ENCODE measurements at regions not wholly inside any gene's neighbourhood (a gene's known extent, or its start where the extent isn't known, plus 50 kb on each side); places are given as distances from the start of the nearest gene placed in this dataset.

DNA sequence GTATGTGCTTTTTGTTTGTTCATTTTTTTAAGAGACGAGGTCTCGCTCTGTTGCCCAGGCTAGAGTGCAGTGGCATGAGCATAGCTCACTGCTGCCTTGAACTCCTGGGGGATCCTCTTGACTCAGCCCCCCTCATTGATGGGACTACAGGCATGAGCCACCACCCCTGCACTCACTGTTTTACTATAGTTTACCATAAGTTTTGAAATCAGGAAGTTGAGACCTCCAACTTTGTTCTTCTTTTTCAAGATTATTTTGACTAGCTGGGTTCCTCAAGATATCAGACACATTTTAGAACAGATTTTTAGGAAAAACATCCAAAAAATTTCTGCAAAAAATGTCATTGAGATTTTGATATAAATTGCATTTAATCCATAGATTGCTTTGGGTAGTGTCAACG lies 120.4 kb upstream of the FGGY start:
- Histone ChIP-seq H3K4me2 (ENCODE audit: control insufficient read depth, extremely low read depth, insufficient read depth, low read depth, low read length) (no peak overlapping the region), H3K9ac (ENCODE audit: control insufficient read depth, extremely low read depth, insufficient read depth, low read length) (no peak overlapping the region), H3K27me3 (ENCODE audit: control insufficient read depth, extremely low read depth, insufficient read depth, low read length) (no peaks in the 10 kb centered on the region), H3K36me3 (ENCODE audit: control insufficient read depth in 2 of 2, extremely low read depth in 1 of 2, insufficient read depth in 2 of 2, low read length in 2 of 2) (no peaks in the 10 kb centered on the region), H3K4me1 (ENCODE audit: control insufficient read depth, extremely low read depth, insufficient read depth, low read length) (peaks cover 8% of the 10 kb centered on the region), H2AFZ (ENCODE audit: control insufficient read depth, low read length) (no peak overlapping the region), H3K79me2 (ENCODE audit: control insufficient read depth, insufficient read depth, low read length) (no peaks in the 10 kb centered on the region), H3K27ac (ENCODE audit: control insufficient read depth, insufficient read depth, low read length) (no peak overlapping the region), H3K4me3 (ENCODE audit: control insufficient read depth in 2 of 3, extremely low read depth in 1 of 3, insufficient read depth in 2 of 3, low read depth in 1 of 3, low read length in 3 of 3) (no peak overlapping the region), H3K9me1 (ENCODE audit: control insufficient read depth, extremely low read depth, insufficient read depth, low read length) (no peaks in the 10 kb centered on the region), H3K9me3 (ENCODE audit: control insufficient read depth, low read depth, low read length) (no peaks in the 10 kb centered on the region), H4K20me1 (ENCODE audit: control insufficient read depth, extremely low read depth, insufficient read depth, low read length) (no peaks in the 10 kb centered on the region)
- no peak for FAIRE-seq
- DNase-seq (ENCODE audit: low read depth, low spot score) = no peak
- dilution Hi-C loops (cut with MboI; ENCODE audit: extremely low pct_ligation_motif_present, low sequenced_read_pairs) = no loop called here
- TF ChIP-seq, protein P1, sequence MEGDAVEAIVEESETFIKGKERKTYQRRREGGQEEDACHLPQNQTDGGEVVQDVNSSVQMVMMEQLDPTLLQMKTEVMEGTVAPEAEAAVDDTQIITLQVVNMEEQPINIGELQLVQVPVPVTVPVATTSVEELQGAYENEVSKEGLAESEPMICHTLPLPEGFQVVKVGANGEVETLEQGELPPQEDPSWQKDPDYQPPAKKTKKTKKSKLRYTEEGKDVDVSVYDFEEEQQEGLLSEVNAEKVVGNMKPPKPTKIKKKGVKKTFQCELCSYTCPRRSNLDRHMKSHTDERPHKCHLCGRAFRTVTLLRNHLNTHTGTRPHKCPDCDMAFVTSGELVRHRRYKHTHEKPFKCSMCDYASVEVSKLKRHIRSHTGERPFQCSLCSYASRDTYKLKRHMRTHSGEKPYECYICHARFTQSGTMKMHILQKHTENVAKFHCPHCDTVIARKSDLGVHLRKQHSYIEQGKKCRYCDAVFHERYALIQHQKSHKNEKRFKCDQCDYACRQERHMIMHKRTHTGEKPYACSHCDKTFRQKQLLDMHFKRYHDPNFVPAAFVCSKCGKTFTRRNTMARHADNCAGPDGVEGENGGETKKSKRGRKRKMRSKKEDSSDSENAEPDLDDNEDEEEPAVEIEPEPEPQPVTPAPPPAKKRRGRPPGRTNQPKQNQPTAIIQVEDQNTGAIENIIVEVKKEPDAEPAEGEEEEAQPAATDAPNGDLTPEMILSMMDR (optimal IDR thresholded peaks at IDR 0.05 in 1 of 3, IDR thresholded peaks at IDR 0.05 in 1 of 3, conservative IDR thresholded peaks at IDR 0.05 in 1 of 3; ENCODE audit: extremely low read depth in 1 of 3, insufficient read depth in 2 of 3, low read length in 3 of 3) = no peak
- TF ChIP-seq EZH2 (IDR thresholded peaks at IDR 0.05; ENCODE audit: low read length) = no peak

GRCh38 chr1:59177756-59178155 lies 119.1 kb upstream of the FGGY start:
- Histone ChIP-seq H3K9me1 (ENCODE audit: control insufficient read depth, extremely low read depth, insufficient read depth, low read length) (no peaks in the 10 kb centered on the region), H3K27me3 (ENCODE audit: control insufficient read depth, extremely low read depth, insufficient read depth, low read length) (no peaks in the 10 kb centered on the region), H3K36me3 (ENCODE audit: control insufficient read depth in 2 of 2, extremely low read depth in 1 of 2, insufficient read depth in 2 of 2, low read length in 2 of 2) (no peaks in the 10 kb centered on the region), H3K4me2 (ENCODE audit: control insufficient read depth, extremely low read depth, insufficient read depth, low read depth, low read length) (no peak overlapping the region), H3K9me3 (ENCODE audit: control insufficient read depth, low read depth, low read length) (no peaks in the 10 kb centered on the region), H2AFZ (ENCODE audit: control insufficient read depth, low read length) (no peak overlapping the region), H4K20me1 (ENCODE audit: control insufficient read depth, extremely low read depth, insufficient read depth, low read length) (no peaks in the 10 kb centered on the region), H3K27ac (ENCODE audit: control insufficient read depth, insufficient read depth, low read length) (no peak overlapping the region), H3K4me3 (ENCODE audit: control insufficient read depth in 2 of 3, extremely low read depth in 1 of 3, insufficient read depth in 2 of 3, low read depth in 1 of 3, low read length in 3 of 3) (no peak overlapping the region), H3K4me1 (ENCODE audit: control insufficient read depth, extremely low read depth, insufficient read depth, low read length) (peaks cover 8% of the 10 kb centered on the region), H3K9ac (ENCODE audit: control insufficient read depth, extremely low read depth, insufficient read depth, low read length) (no peak overlapping the region), H3K79me2 (ENCODE audit: control insufficient read depth, insufficient read depth, low read length) (no peaks in the 10 kb centered on the region)
- no peak for FAIRE-seq
- dilution Hi-C loops (cut with MboI; ENCODE audit: extremely low pct_ligation_motif_present, low sequenced_read_pairs) = no loop called here
- DNase-seq (ENCODE audit: low read depth, low spot score) = no peak
- TF ChIP-seq, protein P1 (optimal IDR thresholded peaks at IDR 0.05 in 1 of 3, IDR thresholded peaks at IDR 0.05 in 1 of 3, conservative IDR thresholded peaks at IDR 0.05 in 1 of 3; ENCODE audit: extremely low read depth in 1 of 3, insufficient read depth in 2 of 3, low read length in 3 of 3) = no peak
- TF ChIP-seq EZH2 (IDR thresholded peaks at IDR 0.05; ENCODE audit: low read length) = no peak
